Thymus (tissue), 11 donors: ENCODE measurements at regions not wholly inside any gene's neighbourhood (a gene's known extent, or its start where the extent isn't known, plus 50 kb on each side); places are given as distances from the start of the nearest gene placed in this dataset.

ENCODE experiments used
- DNase-seq, 9 donors: peaks; one replicate each; pipeline ENCODE4 v3.0.0-alpha.2; 2013; ENCODE audit warnings: low spot score in 9 of 9, low read depth in 6 of 9, missing footprints in 1 of 9
- H3K27ac ChIP-seq, 2 donors: one replicate each; pipeline ENCODE4 v1.5.1; 2013; ENCODE audit warnings: control low read depth in 1 of 2, low read depth in 1 of 2, low read length in 1 of 2, mild to moderate bottlenecking in 1 of 2, moderate library complexity in 1 of 2
- H3K27me3 ChIP-seq, 2 donors: one replicate each; pipeline ENCODE4 v1.5.1; 2013; ENCODE audit warnings: low read length in 1 of 2; ENCODE audit not compliant: control insufficient read depth in 2 of 2, insufficient read depth in 1 of 2
- H3K36me3 ChIP-seq, 2 donors: one replicate each; pipeline ENCODE4 v1.5.1; 2013; ENCODE audit warnings: low read length in 1 of 2, mild to moderate bottlenecking in 1 of 2, moderate library complexity in 1 of 2; ENCODE audit not compliant: control insufficient read depth in 2 of 2, insufficient read depth in 2 of 2
- H3K4me1 ChIP-seq, 2 donors: one replicate each; pipeline ENCODE4 v1.5.1; 2013; ENCODE audit warnings: low read length in 2 of 2; ENCODE audit not compliant: control insufficient read depth in 2 of 2, insufficient read depth in 2 of 2
- H3K4me3 ChIP-seq, 2 donors: one replicate each; pipeline ENCODE4 v1.5.1; 2013; ENCODE audit warnings: low read length in 2 of 2, control low read depth in 1 of 2, mild to moderate bottlenecking in 1 of 2
- H3K9me3 ChIP-seq, 2 donors: one replicate each; pipeline ENCODE4 v1.5.1; 2013; ENCODE audit warnings: low read length in 1 of 2, mild to moderate bottlenecking in 1 of 2; ENCODE audit not compliant: control insufficient read depth in 2 of 2, insufficient read depth in 1 of 2
- WGBS: extraction: QIAGEN DNeasy Blood & Tissue Kit; methylation state at CpG from one replicate; pipeline ENCODE4 v1.1.7; 2013; 5-methylcytosine and 5-hydroxymethylcytosine counted together
- donor health status: healthy.

DNA sequence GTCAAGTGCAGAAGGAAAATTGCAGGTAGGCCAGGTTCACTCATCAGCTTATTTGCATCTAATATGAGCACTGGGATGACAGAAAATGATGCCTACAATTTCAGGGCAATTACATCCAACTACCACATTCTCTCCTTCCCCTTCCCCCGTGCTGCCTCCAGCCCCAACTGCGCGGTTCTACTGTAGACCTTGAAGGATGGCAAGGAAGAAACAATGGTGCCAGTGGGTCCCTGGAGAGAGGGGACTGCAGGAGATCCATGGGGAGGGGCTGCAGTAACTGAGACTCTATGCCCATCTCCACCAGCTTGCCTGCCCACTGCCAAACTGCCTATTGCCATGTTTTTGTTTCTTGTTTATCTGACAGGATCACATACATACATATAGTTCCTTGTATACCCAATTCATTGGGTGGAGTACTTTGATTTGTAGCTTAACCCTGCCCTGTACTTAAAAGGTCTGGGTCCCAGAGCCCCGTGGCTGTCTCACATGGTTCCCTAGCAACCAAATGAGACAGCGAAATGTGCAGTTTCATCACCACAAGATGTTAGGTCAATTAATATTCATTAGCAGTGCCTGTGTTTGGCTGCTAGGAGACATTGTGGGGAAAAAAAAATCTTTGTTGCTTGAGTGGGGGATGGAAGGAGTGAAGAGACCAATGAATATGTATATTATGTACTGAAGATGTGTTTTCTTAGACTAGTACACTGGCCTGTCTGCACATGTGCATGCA is 253.5 kb upstream of the PLET1 start:
- peaks cover 0 to 13% of the 10 kb centered on the region in 2 donors for H3K4me1 ChIP-seq
- H3K9me3 ChIP-seq: no peaks in the 10 kb centered on the region
- no peak overlapping the region for H3K4me3 ChIP-seq
- no peaks in the 10 kb centered on the region for H3K27me3 ChIP-seq
- H3K27ac ChIP-seq: no peak overlapping the region
- WGBS: 71% methylated on average over 5 of the region's 5 CpGs
- no peak for DNase-seq
- no peaks in the 10 kb centered on the region for H3K36me3 ChIP-seq

- WGBS: 93% methylated on average over 2 of the region's 2 CpGs
- no peak for DNase-seq
- H3K4me3 ChIP-seq: no peak overlapping the region
- no peaks in the 10 kb centered on the region for H3K36me3 ChIP-seq
- H3K27me3 ChIP-seq: no peaks in the 10 kb centered on the region
- no peaks in the 10 kb centered on the region for H3K9me3 ChIP-seq
- no peak overlapping the region for H3K27ac ChIP-seq
- H3K4me1 ChIP-seq: peaks cover 0 to 28% of the 10 kb centered on the region in 2 donors
Observed at GRCh38 chr11:112516261-112516660, 255.6 kb upstream of the PLET1 start.

GRCh38 chr11:112516755-112517154 is 256.1 kb upstream of the PLET1 start:
- Histone ChIP-seq H3K27ac (peak overlapping the region in 1 of 2 donors; percentile 32), H3K4me3 (no peak overlapping the region), H3K27me3 (no peaks in the 10 kb centered on the region), H3K4me1 (peaks cover 0 to 32% of the 10 kb centered on the region in 2 donors), H3K36me3 (no peaks in the 10 kb centered on the region), H3K9me3 (no peaks in the 10 kb centered on the region)
- 93% methylated on average over 2 of the region's 2 CpGs for WGBS
- DNase-seq: peak in 1 of 9 donors; percentile 51

DNA sequence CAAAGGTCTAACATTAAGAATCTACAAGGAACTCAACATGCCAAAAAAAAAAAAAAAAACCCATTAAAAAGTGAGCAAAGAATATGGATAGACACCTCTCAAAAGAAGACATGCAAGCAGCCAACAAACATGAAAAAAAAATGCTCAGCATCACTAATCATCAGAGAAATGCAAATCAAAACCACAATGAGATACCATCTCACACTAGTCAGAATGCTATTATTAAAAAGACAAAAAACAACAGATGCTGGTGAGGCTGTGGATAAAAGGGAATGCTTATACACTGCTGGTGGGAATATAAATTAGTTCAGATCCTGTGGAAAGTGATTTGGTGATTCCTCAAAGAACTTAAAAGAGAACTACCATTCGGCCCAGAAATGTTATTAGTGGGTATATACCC is 257.7 kb upstream of the PLET1 start:
- H3K27me3 ChIP-seq: no peaks in the 10 kb centered on the region
- DNase-seq: no peak
- peaks cover 0 to 33% of the 10 kb centered on the region in 2 donors for H3K4me1 ChIP-seq
- H3K9me3 ChIP-seq: no peaks in the 10 kb centered on the region
- WGBS: 98% methylated on average over 1 of the region's 1 CpG
- H3K4me3 ChIP-seq: no peak overlapping the region
- no peaks in the 10 kb centered on the region for H3K36me3 ChIP-seq
- no peak overlapping the region for H3K27ac ChIP-seq

GRCh38 chr11:112519751-112520150 is 259.1 kb upstream of the PLET1 start:
- H3K27ac ChIP-seq: peak overlapping the region in 1 of 2 donors; percentile 84
- H3K4me1 ChIP-seq: peaks cover 0 to 45% of the 10 kb centered on the region in 2 donors
- H3K36me3 ChIP-seq: no peaks in the 10 kb centered on the region
- WGBS: 65% methylated on average over 5 of the region's 5 CpGs
- H3K27me3 ChIP-seq: no peaks in the 10 kb centered on the region
- no peak overlapping the region for H3K4me3 ChIP-seq
- DNase-seq: peak in 1 of 9 donors; percentile 62
- H3K9me3 ChIP-seq: no peaks in the 10 kb centered on the region

DNA sequence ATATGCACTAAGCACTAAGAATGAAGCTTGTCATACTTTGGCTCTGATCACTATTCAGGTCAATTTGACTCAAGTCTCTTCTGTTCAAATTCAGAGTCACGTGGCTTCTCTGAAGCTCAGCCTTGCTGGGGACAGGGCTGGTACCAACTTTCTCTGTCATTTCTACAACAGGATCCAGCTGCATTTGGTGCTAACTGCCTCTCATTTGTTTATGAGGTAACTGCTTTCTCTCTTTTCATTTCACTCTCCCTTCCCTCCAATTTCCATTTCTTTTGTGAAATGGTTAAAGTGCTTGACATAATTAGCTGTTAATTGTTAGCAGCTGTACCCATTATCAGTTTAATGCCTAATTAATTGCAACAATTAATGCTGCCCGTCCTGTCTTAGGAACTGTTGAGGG is 259.7 kb upstream of the PLET1 start:
- Histone ChIP-seq H3K36me3 (no peaks in the 10 kb centered on the region), H3K27ac (peak overlapping the region in 1 of 2 donors; percentile 84), H3K27me3 (no peaks in the 10 kb centered on the region), H3K9me3 (no peaks in the 10 kb centered on the region), H3K4me1 (peaks cover 0 to 51% of the 10 kb centered on the region in 2 donors), H3K4me3 (peak overlapping the region in 1 of 2 donors; percentile 1)
- peak in 1 of 9 donors; percentile 67 for DNase-seq
- 85% methylated on average over 2 of the region's 2 CpGs for WGBS

DNA sequence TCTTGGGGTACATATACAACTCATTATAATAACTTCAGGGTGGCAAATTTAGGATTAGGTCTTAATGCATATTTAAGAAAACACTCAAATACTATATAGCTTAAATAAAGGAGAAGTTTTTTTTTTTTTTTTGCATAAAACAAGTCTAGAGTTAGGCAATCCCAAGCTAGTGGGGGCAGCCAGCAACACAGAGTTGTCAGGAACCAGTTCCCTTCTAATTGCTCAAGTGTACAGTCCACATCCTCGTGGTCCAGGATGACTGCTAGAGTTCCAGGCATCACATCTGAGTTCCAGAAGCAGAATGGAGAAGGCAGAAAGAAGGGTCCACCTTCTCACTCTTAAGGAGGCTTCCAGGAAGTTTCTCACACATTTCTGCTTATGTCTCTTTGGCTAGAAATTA is 261.9 kb upstream of the PLET1 start:
- Histone ChIP-seq H3K4me1 (peaks cover 0 to 54% of the 10 kb centered on the region in 2 donors), H3K36me3 (no peaks in the 10 kb centered on the region), H3K27me3 (no peaks in the 10 kb centered on the region), H3K27ac (no peak overlapping the region), H3K9me3 (no peaks in the 10 kb centered on the region), H3K4me3 (no peak overlapping the region)
- no peak for DNase-seq
- WGBS: 73% methylated on average over 1 of the region's 1 CpG

DNA sequence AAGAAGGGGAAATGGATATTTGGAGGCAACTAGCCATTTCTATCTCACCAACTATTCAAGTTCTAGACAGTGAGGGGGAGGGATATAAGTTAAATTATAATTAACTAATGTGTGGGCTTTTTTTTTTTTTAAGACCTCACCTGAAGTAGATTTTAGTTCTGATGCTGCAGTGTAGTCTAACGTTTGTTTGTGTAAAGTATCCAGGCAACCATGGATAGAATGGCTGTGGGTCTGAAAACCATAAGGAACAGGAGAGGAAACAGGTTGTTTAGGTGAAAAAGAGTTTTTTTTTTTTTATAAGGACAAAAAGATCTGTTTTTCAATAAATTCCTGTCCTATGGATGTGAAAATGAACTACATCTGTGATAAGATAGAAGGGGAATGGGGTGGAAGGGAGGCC is 262.4 kb upstream of the PLET1 start:
- WGBS: 44% methylated on average over 1 of the region's 1 CpG

GRCh38 chr11:112523477-112523876 is 262.8 kb upstream of the PLET1 start:
- WGBS: 73% methylated on average over 4 of the region's 4 CpGs
- Histone ChIP-seq H3K36me3 (no peaks in the 10 kb centered on the region), H3K9me3 (no peaks in the 10 kb centered on the region), H3K27me3 (no peaks in the 10 kb centered on the region), H3K4me3 (no peak overlapping the region), H3K27ac (no peak overlapping the region), H3K4me1 (peaks cover 0 to 52% of the 10 kb centered on the region in 2 donors)
- no peak for DNase-seq

More for the DNA sequence above, 262.4 kb upstream of the PLET1 start:
- Histone ChIP-seq H3K9me3 (no peaks in the 10 kb centered on the region), H3K36me3 (no peaks in the 10 kb centered on the region), H3K4me1 (peaks cover 0 to 52% of the 10 kb centered on the region in 2 donors), H3K4me3 (no peak overlapping the region), H3K27me3 (no peaks in the 10 kb centered on the region), H3K27ac (no peak overlapping the region)
- DNase-seq: no peak
